HG03442 (cell line): ENCODE measurements at regions not wholly inside any gene's neighbourhood (a gene's known extent, or its start where the extent isn't known, plus 50 kb on each side); places are given as distances from the start of the nearest gene placed in this dataset.

Experiments used
- ATAC-seq: cut with Tn5 transposase; IDR thresholded peaks from one replicate; pipeline ENCODE4 v1.9.1; 2021; ENCODE audit warnings: mild to moderate bottlenecking, moderate library complexity; ENCODE audit not compliant: unreplicated experiment

DNA sequence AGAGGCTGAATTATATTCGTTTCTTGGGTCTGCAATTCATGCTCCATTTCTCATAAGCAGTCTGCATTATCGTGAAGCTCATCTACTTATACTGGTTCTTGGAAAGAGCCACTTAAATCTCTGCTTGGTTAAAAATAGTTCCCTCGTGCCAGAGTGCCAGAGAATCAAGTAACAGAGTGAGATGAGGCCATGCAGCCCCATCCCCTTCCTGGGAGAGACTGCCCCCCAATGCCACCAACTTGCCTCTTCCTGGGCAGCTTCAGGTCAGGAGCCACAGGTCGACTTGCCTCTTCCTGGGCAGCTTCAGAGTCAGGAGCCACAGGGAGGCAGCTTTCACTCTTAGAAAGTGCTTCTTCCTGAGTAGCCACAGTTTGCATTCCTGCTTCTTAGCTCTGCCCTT, 223.9 kb upstream of the ZBED5 start:
- ATAC-seq, result no peak

- ATAC-seq, result no peak
Observed at GRCh38 chr11:11081288-11081687, 223.4 kb upstream of the ZBED5 start.

GRCh38 chr11:11078344-11079086, 220.7 kb upstream of the ZBED5 start:
- no peak for ATAC-seq

DNA sequence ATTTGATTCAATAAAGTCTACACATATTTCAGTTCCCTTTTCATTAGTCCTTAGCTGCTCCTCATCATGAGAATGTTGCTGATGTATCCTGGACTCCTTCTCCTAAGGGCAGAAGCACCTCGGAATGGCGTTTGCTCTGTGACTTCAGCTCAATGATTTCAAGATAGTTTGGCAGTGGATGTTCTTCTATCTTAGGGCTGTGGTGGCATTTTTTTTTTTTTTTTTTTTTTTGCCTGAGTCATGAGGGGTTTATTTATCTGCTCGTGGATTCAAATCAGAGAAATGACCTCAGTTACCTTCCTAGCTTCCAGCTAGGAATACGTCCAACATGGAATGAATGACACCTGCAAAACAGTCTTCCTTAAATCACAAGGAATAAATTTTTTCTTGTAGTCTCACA, 220.0 kb upstream of the ZBED5 start:
- no peak for ATAC-seq

DNA sequence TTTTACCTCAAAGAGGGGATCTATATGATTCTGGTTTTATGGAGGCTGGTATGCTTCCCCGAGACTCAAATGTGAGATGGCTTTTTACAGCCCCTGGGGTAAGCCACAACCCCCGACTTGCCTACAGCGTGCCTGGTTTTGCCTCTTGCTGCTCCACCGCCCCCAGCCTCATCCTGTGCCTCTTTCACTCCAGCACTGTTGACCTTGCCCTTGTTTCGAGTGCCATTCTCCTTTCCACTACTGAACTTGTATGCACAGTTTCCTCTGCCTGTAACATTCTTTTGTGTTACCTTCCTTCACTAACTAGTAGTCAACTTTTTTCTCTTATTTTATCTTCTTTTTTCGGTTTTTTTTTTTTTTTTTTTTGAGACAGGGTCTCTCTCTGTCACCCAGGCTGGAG, 219.0 kb upstream of the ZBED5 start:
- ATAC-seq, result no peak

DNA sequence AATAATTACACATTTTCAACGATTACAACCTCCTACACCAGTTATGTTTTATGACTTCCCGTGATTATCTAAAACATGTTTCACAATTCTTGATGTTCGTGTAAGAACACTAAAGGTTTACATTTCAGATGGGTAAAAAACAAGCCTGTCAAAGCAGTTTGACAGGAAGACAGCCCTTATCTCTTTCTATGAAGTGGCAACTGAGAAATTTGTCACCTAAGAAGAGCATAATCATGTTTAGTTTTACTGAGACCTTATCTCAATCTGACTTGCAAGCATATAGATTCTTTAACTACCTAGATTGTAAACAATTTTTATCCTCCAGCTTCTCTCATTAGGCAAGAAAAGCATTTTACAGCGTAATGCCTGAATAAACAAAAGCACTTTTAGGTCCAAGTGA, 218.4 kb upstream of the ZBED5 start:
- ATAC-seq, result no peak

GRCh38 chr11:11075515-11076171, 217.8 kb upstream of the ZBED5 start:
- ATAC-seq, result no peak

GRCh38 chr11:11074686-11075335, 217.0 kb upstream of the ZBED5 start:
- ATAC-seq, result no peak

- ATAC-seq, result no peak
Observed at GRCh38 chr11:11073996-11074395, 216.1 kb upstream of the ZBED5 start.

- ATAC-seq, result no peak
Observed at GRCh38 chr11:11072067-11072466, 214.2 kb upstream of the ZBED5 start.

DNA sequence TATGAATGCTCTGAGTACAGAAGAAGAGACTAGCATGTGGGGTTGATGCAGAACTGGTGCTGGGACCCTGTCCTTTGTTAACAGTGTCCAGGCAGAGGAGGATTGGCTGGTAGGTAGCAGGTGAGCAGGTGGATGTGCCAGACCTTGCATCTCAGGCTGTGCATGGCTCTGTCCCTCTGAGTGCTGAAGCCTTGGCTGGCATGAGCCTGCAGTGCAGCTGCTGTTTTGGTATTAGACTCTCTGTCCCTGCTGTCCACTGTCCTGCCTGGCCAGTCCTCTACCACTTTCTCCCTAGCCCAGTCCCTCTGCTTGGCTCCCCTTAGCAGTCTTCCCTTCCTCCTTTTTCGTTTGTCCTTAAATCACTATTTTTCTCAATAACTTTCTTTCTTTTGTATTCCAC, 213.6 kb upstream of the ZBED5 start:
- no peak for ATAC-seq

GRCh38 chr11:11070976-11071375, 213.1 kb upstream of the ZBED5 start:
- ATAC-seq, result no peak

- ATAC-seq, result no peak
Observed at GRCh38 chr11:11069841-11070835, 212.3 kb upstream of the ZBED5 start.

DNA sequence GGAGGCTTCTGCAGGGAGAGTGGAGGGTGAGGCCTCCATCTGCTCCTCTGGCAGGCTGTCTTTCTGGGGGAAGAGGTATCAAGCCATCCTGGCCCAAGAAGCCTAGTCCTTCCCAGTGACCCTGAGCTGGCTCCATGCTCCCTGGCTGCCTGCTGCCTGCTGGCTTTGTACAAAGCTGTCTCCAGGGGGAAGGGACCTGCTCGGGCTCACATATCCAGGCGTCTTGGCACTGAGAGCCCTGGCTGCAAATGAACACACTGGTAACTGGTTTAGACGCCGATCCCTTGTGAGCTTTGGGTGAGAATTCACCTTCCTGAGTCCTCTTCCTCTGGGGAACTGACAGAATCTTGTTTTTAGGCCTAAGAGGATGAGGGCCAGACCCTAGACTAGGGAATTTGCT, 210.3 kb upstream of the ZBED5 start:
- no peak for ATAC-seq

DNA sequence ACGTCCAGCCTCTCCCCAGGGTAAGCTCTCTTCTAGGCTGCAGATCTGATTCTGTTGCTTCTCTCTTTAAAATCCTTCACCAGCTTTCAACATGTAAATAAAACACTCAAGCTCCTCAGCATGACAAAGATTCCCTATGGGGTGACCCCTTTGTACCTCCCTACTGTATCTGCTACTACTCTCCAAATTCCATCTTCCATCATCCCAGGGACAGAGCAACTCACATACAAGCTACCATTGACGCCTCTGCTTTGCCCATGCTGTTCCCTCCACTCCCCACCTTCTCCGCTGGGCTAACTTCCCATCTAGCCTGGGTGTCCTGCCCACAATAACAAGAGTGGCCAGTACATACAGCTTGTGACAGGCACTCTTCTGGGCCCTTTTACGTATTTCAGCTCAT, 207.5 kb upstream of the ZBED5 start:
- no peak for ATAC-seq

GRCh38 chr11:11057472-11057854, 199.6 kb upstream of the ZBED5 start:
- ATAC-seq, result no peak

GRCh38 chr11:11056749-11057471, 199.1 kb upstream of the ZBED5 start:
- no peak for ATAC-seq

- ATAC-seq, result no peak
Observed at GRCh38 chr11:11056316-11056715, 198.5 kb upstream of the ZBED5 start.

DNA sequence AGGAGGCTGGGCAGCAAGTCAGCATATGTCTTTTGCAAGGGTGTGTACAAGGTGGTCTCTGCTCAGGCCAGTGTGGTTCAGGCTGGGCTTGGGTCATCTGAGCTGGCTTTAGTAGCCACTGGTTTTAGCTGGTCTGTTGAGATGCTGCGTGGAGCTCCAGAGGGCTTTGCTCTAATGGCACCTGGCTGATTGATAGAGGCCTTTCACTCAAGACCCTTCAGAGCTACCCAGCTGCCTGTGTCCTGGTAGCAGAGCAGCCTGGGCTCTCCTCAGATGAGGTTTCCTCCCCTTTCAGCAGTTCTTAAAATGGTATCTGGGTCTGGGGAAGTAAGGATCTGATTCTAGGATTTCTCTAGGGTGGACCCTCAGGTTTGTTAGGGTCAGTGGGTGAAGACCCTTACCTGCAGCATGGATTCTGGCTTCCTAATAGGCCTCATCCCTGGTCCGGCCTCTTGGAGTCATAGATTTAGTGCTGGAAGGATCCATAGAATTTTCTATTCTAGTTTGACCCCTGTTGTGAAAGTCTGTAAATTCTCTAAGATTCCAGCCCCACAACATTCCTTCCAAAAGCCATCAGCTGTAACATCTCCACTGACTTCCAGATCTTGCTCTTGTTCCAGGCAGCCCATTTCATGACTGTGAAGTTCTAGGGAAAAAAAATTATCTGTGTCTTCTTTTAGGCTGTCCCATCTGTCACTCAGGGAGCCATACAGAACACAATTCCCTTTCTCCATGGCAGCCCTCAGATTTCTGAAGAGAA, 190.2 kb upstream of the ZBED5 start:
- no peak for ATAC-seq

GRCh38 chr11:11046781-11047180, 188.9 kb upstream of the ZBED5 start:
- no peak for ATAC-seq
